ENCODE measurements at regions not wholly inside any gene's neighbourhood (a gene's known extent, or its start where the extent isn't known, plus 50 kb on each side); places are given as distances from the start of the nearest gene placed in this dataset.

DNA sequence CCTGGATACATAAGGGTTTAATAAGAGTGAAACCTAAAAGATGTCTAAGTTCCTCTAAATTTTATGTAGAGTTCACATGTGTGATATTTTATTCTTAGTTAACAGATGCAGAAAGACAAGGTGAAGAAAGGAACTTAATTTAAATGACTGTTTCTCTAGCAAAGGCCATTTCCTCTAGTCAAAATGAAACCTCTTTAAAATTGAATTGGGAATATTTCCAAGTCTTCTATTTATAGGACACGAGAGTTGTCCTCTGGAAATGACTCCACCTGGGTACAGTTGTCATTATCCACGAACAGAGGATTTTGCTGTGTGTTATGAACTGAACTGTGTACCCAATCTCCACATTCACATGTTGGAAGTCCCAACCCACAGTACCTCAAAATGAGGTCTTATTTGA, 64.5 kb upstream of the KCNK1 start:
- Histone ChIP-seq H3K18ac (ENCODE audit: low read depth in 1 of 2, low read length in 2 of 2) (no peak overlapping the region), H3K36me3 (ENCODE audit: control insufficient read depth in 1 of 2, insufficient read depth in 2 of 2, low read depth in 1 of 2, low read length in 2 of 2) (no peaks in the 10 kb centered on the region), H3K27me3 (ENCODE audit: control insufficient read depth in 1 of 2, insufficient read depth in 1 of 2, low read length in 2 of 2) (no peaks in the 10 kb centered on the region), H2BK12ac (ENCODE audit: low read length in 2 of 2) (no peak overlapping the region), H3K4me2 (ENCODE audit: low read length, poor library complexity, severe bottlenecking) (no peak overlapping the region), H3K4me1 (ENCODE audit: control insufficient read depth, insufficient read depth, low read depth, low read length) (no peaks in the 10 kb centered on the region), H2BK120ac (ENCODE audit: low read depth, low read length) (no peak overlapping the region), H3K9me3 (ENCODE audit: control insufficient read depth, low read length) (no peaks in the 10 kb centered on the region), H3K9ac (ENCODE audit: low read length) (no peak overlapping the region), H3K14ac (ENCODE audit: low read length in 2 of 2) (no peak overlapping the region), H3K4ac (ENCODE audit: low read depth in 1 of 2, low read length in 2 of 2) (no peak overlapping the region), H3K79me1 (replicated peaks; ENCODE audit: low read length, poor library complexity, severe bottlenecking) (no peaks in the 10 kb centered on the region), H2BK15ac (ENCODE audit: low read depth, poor library complexity, severe bottlenecking) (no peak overlapping the region), H3K27ac (ENCODE audit: low read length, poor library complexity, severe bottlenecking) (no peak overlapping the region), H2BK5ac (ENCODE audit: low read depth, low read length, poor library complexity, severe bottlenecking) (no peak overlapping the region), H3K23ac (ENCODE audit: low read length in 2 of 2) (no peak overlapping the region), H4K91ac (ENCODE audit: low read length) (no peak overlapping the region), H3K4me3 (ENCODE audit: insufficient read depth in 1 of 2, low read depth in 1 of 2, low read length in 2 of 2) (no peak overlapping the region), H4K8ac (ENCODE audit: low read length) (no peak overlapping the region), H2AK5ac (ENCODE audit: low read length, severe bottlenecking) (no peak overlapping the region), H2AFZ (ENCODE audit: low read depth, low read length) (no peak overlapping the region)
- WGBS, result no CpG with 5 or more reads among the region's 2 CpGs
- no peak for DNase-seq

DNA sequence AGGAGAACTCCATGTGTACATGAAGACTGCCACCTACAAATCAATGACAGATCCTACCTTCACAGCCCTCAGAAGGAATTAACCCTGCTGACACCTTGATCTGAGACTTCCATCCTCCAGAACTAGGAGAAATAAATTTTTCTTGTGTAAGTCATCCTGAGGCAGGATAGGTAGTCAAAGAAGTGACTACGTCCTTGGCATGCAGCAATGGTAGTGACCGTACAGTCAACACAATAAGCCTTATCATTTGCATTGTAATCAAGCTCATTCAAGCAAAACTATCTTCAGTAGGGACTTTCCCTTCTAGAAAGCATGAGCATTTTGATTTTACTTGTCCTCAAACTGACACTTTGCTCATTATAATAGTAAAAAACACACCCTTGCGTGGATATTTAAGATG, 64.0 kb upstream of the KCNK1 start:
- no peak overlapping the region for H2BK5ac ChIP-seq (ENCODE audit: low read depth, low read length, poor library complexity, severe bottlenecking)
- no peak overlapping the region for H3K23ac ChIP-seq (ENCODE audit: low read length in 2 of 2)
- H3K14ac ChIP-seq (ENCODE audit: low read length in 2 of 2), result no peak overlapping the region
- no peaks in the 10 kb centered on the region for H3K27me3 ChIP-seq (ENCODE audit: control insufficient read depth in 1 of 2, insufficient read depth in 1 of 2, low read length in 2 of 2)
- H3K18ac ChIP-seq (ENCODE audit: low read depth in 1 of 2, low read length in 2 of 2), result no peak overlapping the region
- no peak overlapping the region for H3K4me3 ChIP-seq (ENCODE audit: insufficient read depth in 1 of 2, low read depth in 1 of 2, low read length in 2 of 2)
- H2AK5ac ChIP-seq (ENCODE audit: low read length, severe bottlenecking), result no peak overlapping the region
- no peak overlapping the region for H4K91ac ChIP-seq (ENCODE audit: low read length)
- H3K79me1 ChIP-seq (replicated peaks; ENCODE audit: low read length, poor library complexity, severe bottlenecking), result no peaks in the 10 kb centered on the region
- H3K27ac ChIP-seq (ENCODE audit: low read length, poor library complexity, severe bottlenecking), result no peak overlapping the region
- no peaks in the 10 kb centered on the region for H3K4me1 ChIP-seq (ENCODE audit: control insufficient read depth, insufficient read depth, low read depth, low read length)
- DNase-seq, result no peak
- no peak overlapping the region for H2BK120ac ChIP-seq (ENCODE audit: low read depth, low read length)
- WGBS, result 86% methylated on average over 3 of the region's 3 CpGs
- no peak overlapping the region for H4K8ac ChIP-seq (ENCODE audit: low read length)
- H2BK15ac ChIP-seq (ENCODE audit: low read depth, poor library complexity, severe bottlenecking), result no peak overlapping the region
- H3K4ac ChIP-seq (ENCODE audit: low read depth in 1 of 2, low read length in 2 of 2), result no peak overlapping the region
- H3K9ac ChIP-seq (ENCODE audit: low read length), result no peak overlapping the region
- no peak overlapping the region for H2BK12ac ChIP-seq (ENCODE audit: low read length in 2 of 2)
- no peaks in the 10 kb centered on the region for H3K36me3 ChIP-seq (ENCODE audit: control insufficient read depth in 1 of 2, insufficient read depth in 2 of 2, low read depth in 1 of 2, low read length in 2 of 2)
- H2AFZ ChIP-seq (ENCODE audit: low read depth, low read length), result no peak overlapping the region
- no peak overlapping the region for H3K4me2 ChIP-seq (ENCODE audit: low read length, poor library complexity, severe bottlenecking)
- no peaks in the 10 kb centered on the region for H3K9me3 ChIP-seq (ENCODE audit: control insufficient read depth, low read length)

GRCh38 chr1:233554037-233554436, 59.9 kb upstream of the KCNK1 start:
- Histone ChIP-seq H3K4me3 (ENCODE audit: insufficient read depth in 1 of 2, low read depth in 1 of 2, low read length in 2 of 2) (no peak overlapping the region), H3K9ac (ENCODE audit: low read length) (no peak overlapping the region), H2BK120ac (ENCODE audit: low read depth, low read length) (no peak overlapping the region), H3K79me1 (replicated peaks; ENCODE audit: low read length, poor library complexity, severe bottlenecking) (no peaks in the 10 kb centered on the region), H2AFZ (ENCODE audit: low read depth, low read length) (no peak overlapping the region), H3K18ac (ENCODE audit: low read depth in 1 of 2, low read length in 2 of 2) (no peak overlapping the region), H2BK15ac (ENCODE audit: low read depth, poor library complexity, severe bottlenecking) (no peak overlapping the region), H3K4me2 (ENCODE audit: low read length, poor library complexity, severe bottlenecking) (no peak overlapping the region), H4K8ac (ENCODE audit: low read length) (no peak overlapping the region), H3K36me3 (ENCODE audit: control insufficient read depth in 1 of 2, insufficient read depth in 2 of 2, low read depth in 1 of 2, low read length in 2 of 2) (no peaks in the 10 kb centered on the region), H3K14ac (ENCODE audit: low read length in 2 of 2) (no peak overlapping the region), H2BK12ac (ENCODE audit: low read length in 2 of 2) (no peak overlapping the region), H3K23ac (ENCODE audit: low read length in 2 of 2) (no peak overlapping the region), H3K27ac (ENCODE audit: low read length, poor library complexity, severe bottlenecking) (no peak overlapping the region), H3K4me1 (ENCODE audit: control insufficient read depth, insufficient read depth, low read depth, low read length) (no peaks in the 10 kb centered on the region), H2BK5ac (ENCODE audit: low read depth, low read length, poor library complexity, severe bottlenecking) (no peak overlapping the region), H3K9me3 (ENCODE audit: control insufficient read depth, low read length) (no peaks in the 10 kb centered on the region), H3K27me3 (ENCODE audit: control insufficient read depth in 1 of 2, insufficient read depth in 1 of 2, low read length in 2 of 2) (no peaks in the 10 kb centered on the region), H3K4ac (ENCODE audit: low read depth in 1 of 2, low read length in 2 of 2) (no peak overlapping the region), H4K91ac (ENCODE audit: low read length) (no peak overlapping the region), H2AK5ac (ENCODE audit: low read length, severe bottlenecking) (no peak overlapping the region)
- 65% methylated on average over 2 of the region's 2 CpGs for WGBS
- DNase-seq, result no peak

- no peak overlapping the region for H2AFZ ChIP-seq (ENCODE audit: low read depth, low read length)
- H2BK5ac ChIP-seq (ENCODE audit: low read depth, low read length, poor library complexity, severe bottlenecking), result no peak overlapping the region
- no peak overlapping the region for H3K27ac ChIP-seq (ENCODE audit: low read length, poor library complexity, severe bottlenecking)
- no peak overlapping the region for H2BK120ac ChIP-seq (ENCODE audit: low read depth, low read length)
- no peak overlapping the region for H2BK12ac ChIP-seq (ENCODE audit: low read length in 2 of 2)
- no peaks in the 10 kb centered on the region for H3K4me1 ChIP-seq (ENCODE audit: control insufficient read depth, insufficient read depth, low read depth, low read length)
- H3K14ac ChIP-seq (ENCODE audit: low read length in 2 of 2), result no peak overlapping the region
- no peak overlapping the region for H3K18ac ChIP-seq (ENCODE audit: low read depth in 1 of 2, low read length in 2 of 2)
- H3K4ac ChIP-seq (ENCODE audit: low read depth in 1 of 2, low read length in 2 of 2), result no peak overlapping the region
- H4K91ac ChIP-seq (ENCODE audit: low read length), result no peak overlapping the region
- H3K79me1 ChIP-seq (replicated peaks; ENCODE audit: low read length, poor library complexity, severe bottlenecking), result no peaks in the 10 kb centered on the region
- H2BK15ac ChIP-seq (ENCODE audit: low read depth, poor library complexity, severe bottlenecking), result no peak overlapping the region
- no peak overlapping the region for H4K8ac ChIP-seq (ENCODE audit: low read length)
- H3K9ac ChIP-seq (ENCODE audit: low read length), result no peak overlapping the region
- H3K4me2 ChIP-seq (ENCODE audit: low read length, poor library complexity, severe bottlenecking), result no peak overlapping the region
- no peak for DNase-seq
- H3K9me3 ChIP-seq (ENCODE audit: control insufficient read depth, low read length), result peaks cover 35% of the 10 kb centered on the region
- H3K4me3 ChIP-seq (ENCODE audit: insufficient read depth in 1 of 2, low read depth in 1 of 2, low read length in 2 of 2), result no peak overlapping the region
- no peak overlapping the region for H2AK5ac ChIP-seq (ENCODE audit: low read length, severe bottlenecking)
- H3K36me3 ChIP-seq (ENCODE audit: control insufficient read depth in 1 of 2, insufficient read depth in 2 of 2, low read depth in 1 of 2, low read length in 2 of 2), result no peaks in the 10 kb centered on the region
- H3K27me3 ChIP-seq (ENCODE audit: control insufficient read depth in 1 of 2, insufficient read depth in 1 of 2, low read length in 2 of 2), result no peaks in the 10 kb centered on the region
- no peak overlapping the region for H3K23ac ChIP-seq (ENCODE audit: low read length in 2 of 2)
These were observed 52.0 kb upstream of the KCNK1 start for GRCh38 chr1:233561708-233562426.

Data from mesenchymal stem cell (in vitro differentiated cells and primary cell).